PC-9 (cell line): ENCODE measurements at regions not wholly inside any gene's neighbourhood (a gene's known extent, or its start where the extent isn't known, plus 50 kb on each side); places are given as distances from the start of the nearest gene placed in this dataset.

Source experiments
- BruUV-seq: library from RNA; stranded (reverse); fragments of 400-500 nt; replicated peaks from 2 replicates; lab custom pipeline; 2021; lab: Mats Ljungman, UMichigan
- CTCF ChIA-PET: fragments of 300-600 bp; sonication (Branson Sonifier 250); formaldehyde crosslinking; loops from one replicate; lab custom pipeline; 2022; ENCODE audit warnings: antibody characterized with exemption; lab: Charles Lee
- POLR2A ChIA-PET: fragments of 300-600 bp; sonication (Branson Sonifier 250); formaldehyde crosslinking; loops from one replicate; lab custom pipeline; 2022; ENCODE audit warnings: antibody characterized with exemption; ENCODE audit not compliant: unreplicated experiment; lab: Charles Lee
- DNase-seq, 2 experiments: peaks; one replicate each; pipeline versions ENCODE4 v3.0.0 to v3.0.0-alpha.2; 2015 to 2022; ENCODE audit warnings: mixed read lengths in 1 of 2
- H2AFZ ChIP-seq: fragments of 200-600 bp; sonication (generic); 2 replicates; pipeline ENCODE4 v1.8.1; 2017; ENCODE audit warnings: antibody characterized with exemption
- H3F3A ChIP-seq: fragments of 200-600 bp; sonication (generic); 2 replicates; pipeline ENCODE4 v1.8.1; 2017; ENCODE audit warnings: antibody characterized with exemption, mild to moderate bottlenecking, low read depth; ENCODE audit not compliant: insufficient read depth
- H3K27ac ChIP-seq: fragments of 200-600 bp; sonication (generic); 2 replicates; pipeline ENCODE4 v1.6.1; 2016; ENCODE audit warnings: mixed run types
- H3K27me3 ChIP-seq: fragments of 200-600 bp; sonication (generic); 2 replicates; pipeline ENCODE4 v1.6.1; 2016; ENCODE audit warnings: low read depth, mixed run types; ENCODE audit not compliant: insufficient read depth
- H3K36me3 ChIP-seq: fragments of 200-600 bp; sonication (generic); 2 replicates; pipeline ENCODE4 v1.6.1; 2016; ENCODE audit warnings: low read depth, mixed run types
- H3K4me1 ChIP-seq: fragments of 200-600 bp; sonication (generic); replicated peaks from 2 replicates; pipeline ENCODE4 v1.6.1; 2016; ENCODE audit warnings: mixed run types; ENCODE audit not compliant: insufficient read depth
- H3K4me2 ChIP-seq: fragments of 200-600 bp; sonication (generic); 2 replicates; pipeline ENCODE4 v1.6.1; 2017; ENCODE audit warnings: mixed run types
- H3K4me3 ChIP-seq: fragments of 200-600 bp; sonication (generic); 2 replicates; pipeline ENCODE4 v1.6.1; 2016; ENCODE audit warnings: mixed run types
- H3K79me2 ChIP-seq: fragments of 200-600 bp; sonication (generic); 2 replicates; pipeline ENCODE4 v1.6.1; 2017; ENCODE audit warnings: low read depth, mixed run types
- H3K9me2 ChIP-seq: fragments of 200-600 bp; sonication (generic); 2 replicates; pipeline ENCODE4 v1.8.1; 2017; ENCODE audit warnings: mild to moderate bottlenecking; ENCODE audit not compliant: insufficient read depth
- H3K9me3 ChIP-seq: fragments of 200-600 bp; sonication (generic); 2 replicates; pipeline ENCODE4 v1.8.1; 2016; ENCODE audit warnings: low read depth; ENCODE audit not compliant: insufficient read depth
- H4K20me1 ChIP-seq: fragments of 200-600 bp; sonication (generic); 2 replicates; pipeline ENCODE4 v1.8.1; 2017; ENCODE audit not compliant: insufficient read depth
- CTCF ChIP-seq: fragments of 200-600 bp; sonication (generic); conservative IDR thresholded peaks from 2 replicates; pipeline ENCODE4 v1.6.1; 2017; ENCODE audit warnings: mixed run types, antibody characterized with exemption, mild to moderate bottlenecking, moderate library complexity
- EZH2 ChIP-seq: fragments of 200-600 bp; sonication (generic); IDR thresholded peaks from 2 replicates; pipeline ENCODE4 v1.8.0; 2017; ENCODE audit warnings: antibody characterized with exemption, low read depth
- intact Hi-C: fragments of 100-400 bp; cut with micrococcal nuclease; formaldehyde crosslinking; loops from one replicate; pipeline ENCODE4 v1.10.0; 2022; ENCODE audit not compliant: unreplicated experiment

- Histone ChIP-seq H3K36me3 (no peaks in the 10 kb centered on the region), H3K4me1 (no peaks in the 10 kb centered on the region), H3K4me2 (no peak overlapping the region), H3K9me3 (no peaks in the 10 kb centered on the region), H3K79me2 (no peaks in the 10 kb centered on the region), H4K20me1 (no peaks in the 10 kb centered on the region), H3K9me2 (no peaks in the 10 kb centered on the region), H2AFZ (no peak overlapping the region), H3K27ac (no peak overlapping the region), H3K4me3 (no peak overlapping the region), H3K27me3 (no peaks in the 10 kb centered on the region), H3F3A (no peaks in the 10 kb centered on the region)
- no peak for DNase-seq
- intact Hi-C loops: no loop called here
- TF ChIP-seq CTCF (no peak), EZH2 (no peak)
- ChIA-PET CTCF (interaction anchor here (0.7 kb wide), 2 partner anchors 465 to 1881 kb away, joined by 5 to 8 read pairs; no protein-coding TSS in a partner anchor), POLR2A (no interaction called here)
- no TSS peak for BruUV-seq
These were observed 427.0 kb upstream of the RBMS3 start for GRCh38 chr3:28853830-28854229.

GRCh38 chr3:28856796-28857195, 424.1 kb upstream of the RBMS3 start:
- Histone ChIP-seq H3K27ac (no peak overlapping the region), H3K9me3 (no peaks in the 10 kb centered on the region), H3K4me1 (no peaks in the 10 kb centered on the region), H3K4me2 (no peak overlapping the region), H3K79me2 (no peaks in the 10 kb centered on the region), H3K36me3 (no peaks in the 10 kb centered on the region), H3K9me2 (no peaks in the 10 kb centered on the region), H3K27me3 (no peaks in the 10 kb centered on the region), H4K20me1 (no peaks in the 10 kb centered on the region), H3F3A (no peaks in the 10 kb centered on the region), H3K4me3 (no peak overlapping the region), H2AFZ (no peak overlapping the region)
- no TSS peak for BruUV-seq
- DNase-seq: no peak
- TF ChIP-seq EZH2 (no peak), CTCF (no peak)
- CTCF ChIA-PET: no interaction called here
- POLR2A ChIA-PET: no interaction called here
- intact Hi-C loops: no loop called here

GRCh38 chr3:28859897-28860296, 421.0 kb upstream of the RBMS3 start:
- no peaks in the 10 kb centered on the region for H3K79me2 ChIP-seq
- ChIA-PET CTCF (no interaction called here), POLR2A (no interaction called here)
- no peaks in the 10 kb centered on the region for H4K20me1 ChIP-seq
- no peak overlapping the region for H3K27ac ChIP-seq
- no peaks in the 10 kb centered on the region for H3K9me2 ChIP-seq
- H3K4me1 ChIP-seq: no peaks in the 10 kb centered on the region
- no peak overlapping the region for H3K4me3 ChIP-seq
- no peak for DNase-seq
- TF ChIP-seq CTCF: no peak
- no peak for TF ChIP-seq EZH2
- intact Hi-C loops: no loop called here
- H3K27me3 ChIP-seq: no peaks in the 10 kb centered on the region
- H3K36me3 ChIP-seq: no peaks in the 10 kb centered on the region
- no peak overlapping the region for H3K4me2 ChIP-seq
- no TSS peak for BruUV-seq
- no peak overlapping the region for H2AFZ ChIP-seq
- H3F3A ChIP-seq: no peaks in the 10 kb centered on the region
- H3K9me3 ChIP-seq: no peaks in the 10 kb centered on the region
